ENCODE measurements at regions not wholly inside any gene's neighbourhood (a gene's known extent, or its start where the extent isn't known, plus 50 kb on each side); places are given as distances from the start of the nearest gene placed in this dataset.
"Not testable (repeated sequence)": the region's sequence is repeated elsewhere in the genome, so short reads cannot be mapped to it uniquely, and the experiment has no call there.

DNA sequence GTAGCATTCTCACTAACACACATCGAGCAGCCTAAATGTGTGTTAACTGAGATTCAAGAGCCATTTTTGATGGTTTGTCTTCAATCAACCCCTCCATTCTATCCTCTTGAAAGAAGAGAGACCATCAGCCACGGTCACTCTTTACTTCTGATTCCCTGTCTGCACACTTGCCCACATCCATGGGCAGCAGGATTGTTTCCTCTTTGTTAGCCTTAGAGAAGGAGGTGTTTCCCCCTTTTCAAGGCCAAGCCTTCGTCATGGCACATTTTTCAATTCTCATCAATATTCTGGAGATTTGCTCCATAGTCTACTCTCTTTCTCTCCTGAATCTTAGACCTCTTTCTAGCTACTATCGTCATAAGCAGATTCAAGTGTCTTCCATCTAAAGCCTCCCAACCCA lies 522.4 kb upstream of the NAALADL2 start:
- no peak for ATAC-seq
- DNase-seq = no peak

GRCh38 chr3:174337227-174337626 lies 521.9 kb upstream of the NAALADL2 start:
- DNase-seq = no peak
- no peak for ATAC-seq

- no peak for ATAC-seq
Observed at GRCh38 chr3:174340624-174341587, 518.2 kb upstream of the NAALADL2 start.

DNA sequence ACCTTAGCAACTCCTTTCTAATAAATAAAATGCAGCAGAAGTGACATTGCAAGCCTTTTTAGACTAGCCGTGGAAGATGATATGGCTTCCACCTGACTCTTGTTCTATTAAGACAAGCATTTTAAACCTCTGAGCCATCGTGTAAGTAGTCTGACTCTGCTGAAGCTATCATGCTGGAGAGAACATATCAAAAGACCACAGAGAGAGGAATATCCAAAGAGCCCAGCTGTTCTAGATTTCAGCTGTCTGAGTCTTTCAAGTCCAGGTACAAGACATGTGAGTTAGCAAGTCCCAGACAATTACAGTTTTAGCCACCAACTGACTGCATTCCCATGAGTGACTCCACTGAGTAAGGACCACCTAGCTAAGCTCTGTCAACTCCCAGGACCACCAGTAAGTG lies 517.0 kb upstream of the NAALADL2 start:
- DNase-seq = no peak
- no peak for ATAC-seq

More at GRCh38 chr3:174340624-174341587, 518.2 kb upstream of the NAALADL2 start:
- no peak for DNase-seq

GRCh38 chr3:174342941-174343501 lies 516.1 kb upstream of the NAALADL2 start:
- DNase-seq (no peak), ATAC-seq (no peak)

- ATAC-seq = no peak
- no peak for DNase-seq
Observed at GRCh38 chr3:174346141-174346540, 513.0 kb upstream of the NAALADL2 start.

DNA sequence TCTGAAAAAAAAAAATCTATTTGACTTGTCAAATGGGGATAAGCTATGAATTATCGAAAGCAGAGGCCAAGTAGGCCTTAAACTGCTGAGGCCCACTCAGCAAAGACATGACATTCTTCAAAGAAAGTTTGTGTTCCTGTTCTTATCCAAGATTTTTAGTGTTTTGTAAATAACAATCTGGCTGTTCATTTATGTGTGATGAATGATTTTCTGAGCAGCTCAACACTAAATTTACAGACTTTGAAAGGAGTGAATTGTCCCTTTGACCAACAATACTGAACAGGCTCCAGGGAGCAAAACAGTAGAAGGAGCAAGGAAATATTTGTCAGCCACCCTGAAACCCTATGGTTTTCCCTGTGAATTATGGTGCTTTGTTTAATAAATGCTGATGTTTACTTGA lies 512.6 kb upstream of the NAALADL2 start:
- ATAC-seq (no peak), DNase-seq (no peak)

DNA sequence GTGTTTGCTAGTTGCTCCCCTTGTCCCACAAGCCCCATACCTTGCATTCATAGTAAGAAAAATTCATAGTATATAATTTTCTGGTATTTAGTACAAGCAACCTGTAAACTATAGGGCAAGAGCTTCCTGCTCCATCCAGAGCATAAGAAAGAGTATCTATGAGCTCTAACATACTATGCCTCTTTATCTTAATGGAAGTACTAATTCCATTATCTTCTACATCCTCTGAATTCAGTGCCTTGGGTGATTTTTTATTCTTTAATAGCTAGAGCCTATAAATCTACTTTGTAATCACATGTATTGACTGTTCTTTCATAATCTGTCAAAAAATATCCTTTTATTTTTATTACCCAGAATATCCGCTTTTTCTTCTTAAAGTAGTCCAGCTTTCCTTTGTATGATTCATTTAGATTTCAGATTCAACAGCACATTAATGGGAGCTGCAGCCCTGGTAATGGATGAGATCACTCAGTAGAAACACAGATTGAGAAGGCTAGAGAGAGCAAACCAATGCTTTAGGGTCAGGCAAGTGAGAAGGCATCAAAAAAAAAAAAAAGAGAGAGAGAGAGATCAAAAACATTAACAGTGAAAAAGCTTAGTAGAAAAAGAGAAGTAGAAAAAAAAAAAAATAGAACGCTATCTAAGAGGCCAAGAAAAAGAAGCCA lies 511.5 kb upstream of the NAALADL2 start:
- no peak for ATAC-seq
- no peak for DNase-seq

DNA sequence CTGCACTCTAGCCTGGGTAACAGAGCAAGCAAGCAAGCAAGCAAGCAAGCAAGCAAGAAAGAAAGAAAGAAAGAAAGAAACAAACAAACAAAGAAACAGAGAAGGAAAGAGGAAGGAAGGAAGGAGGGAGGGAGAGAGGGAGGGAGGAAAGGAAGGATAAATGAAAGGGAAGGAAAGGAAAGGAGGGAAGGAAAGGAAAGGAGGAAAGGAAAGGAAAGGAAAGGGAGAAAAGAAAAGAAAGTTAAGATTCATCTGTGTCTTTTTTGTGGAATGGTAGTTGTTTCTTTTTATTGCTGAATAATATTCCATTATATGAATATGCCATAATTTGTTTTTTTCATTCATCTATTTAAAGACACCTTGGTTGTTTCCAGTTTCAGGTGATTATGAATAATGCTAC lies 506.9 kb upstream of the NAALADL2 start:
- ATAC-seq (no peak), DNase-seq (no peak)

DNA sequence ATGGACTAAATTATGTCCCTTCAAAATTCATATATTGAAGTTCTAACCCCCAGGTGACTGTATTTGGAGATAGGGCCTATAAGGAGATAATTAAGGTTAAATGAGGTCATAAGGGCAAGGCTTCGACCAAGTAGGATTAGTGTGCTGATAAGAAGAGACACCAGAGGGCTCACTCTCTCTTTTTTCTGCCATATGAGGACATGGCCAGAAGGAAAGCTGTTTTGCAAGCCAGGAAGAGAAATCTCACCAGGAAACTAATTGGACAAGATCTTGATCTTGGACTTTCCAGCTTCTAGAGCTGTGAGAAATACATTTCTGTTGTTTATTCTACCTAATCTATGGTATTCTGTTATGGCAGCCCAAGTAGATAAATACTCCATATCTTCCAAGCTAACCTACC lies 503.6 kb upstream of the NAALADL2 start:
- DNase-seq (no peak), ATAC-seq (no peak)

DNA sequence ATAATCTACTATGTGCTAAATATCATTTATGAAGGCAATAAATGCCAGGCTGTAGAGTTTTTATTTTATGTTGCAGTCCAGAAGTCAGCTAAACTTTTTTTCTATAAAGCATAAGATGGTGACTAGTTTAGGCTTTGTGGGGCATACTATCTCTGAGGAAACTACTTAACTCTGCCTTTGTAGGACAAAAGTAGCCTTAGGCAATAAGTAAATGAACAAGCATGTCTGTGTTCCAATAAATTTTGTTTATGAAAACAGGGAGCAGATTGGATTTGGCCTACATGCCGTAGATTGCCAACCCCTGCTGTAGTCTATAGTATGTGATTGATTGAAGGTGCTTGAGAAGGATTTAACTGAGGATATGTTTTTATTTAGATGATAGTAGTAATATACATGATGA lies 502.5 kb upstream of the NAALADL2 start:
- DNase-seq = no peak
- no peak for ATAC-seq

DNA sequence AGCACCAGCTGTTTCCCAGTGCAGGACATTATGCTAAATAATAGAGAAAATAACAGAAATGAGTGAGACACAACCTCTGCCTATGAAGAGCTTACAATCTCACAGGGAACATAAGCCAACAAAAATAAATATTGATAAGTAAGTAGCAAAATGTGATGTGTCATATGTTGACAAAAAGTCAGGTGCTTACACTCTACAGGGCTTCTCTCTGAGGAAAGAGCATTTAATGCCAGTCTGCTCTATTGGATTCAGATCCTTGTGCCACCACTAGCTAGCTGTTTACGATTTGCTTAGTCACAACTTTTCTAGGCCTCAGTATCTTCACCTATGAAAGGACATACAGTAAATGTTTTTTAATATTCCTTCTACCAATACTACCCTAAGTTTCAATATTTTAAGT lies 500.9 kb upstream of the NAALADL2 start:
- no peak for ATAC-seq
- DNase-seq = no peak

DNA sequence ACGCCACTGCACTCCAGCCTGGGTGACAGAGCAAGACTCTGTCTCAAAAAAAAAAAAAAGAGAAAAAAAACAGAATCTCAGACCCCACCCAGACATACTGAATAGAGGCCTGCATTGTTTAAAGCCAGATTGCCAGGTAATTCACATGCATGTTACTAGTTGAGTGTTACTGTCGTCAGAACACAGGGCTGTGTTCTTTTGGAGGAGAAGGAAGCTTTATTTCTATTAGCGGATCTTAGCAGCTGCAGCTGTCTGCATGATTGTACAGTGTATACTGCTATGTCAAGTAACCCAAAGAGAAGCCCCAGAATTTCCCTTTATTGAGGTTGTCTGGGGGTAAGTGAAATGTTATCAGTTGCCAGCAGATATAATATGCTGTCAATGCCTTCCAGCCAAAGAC lies 496.6 kb upstream of the NAALADL2 start:
- no peak for ATAC-seq
- DNase-seq = no peak

DNA sequence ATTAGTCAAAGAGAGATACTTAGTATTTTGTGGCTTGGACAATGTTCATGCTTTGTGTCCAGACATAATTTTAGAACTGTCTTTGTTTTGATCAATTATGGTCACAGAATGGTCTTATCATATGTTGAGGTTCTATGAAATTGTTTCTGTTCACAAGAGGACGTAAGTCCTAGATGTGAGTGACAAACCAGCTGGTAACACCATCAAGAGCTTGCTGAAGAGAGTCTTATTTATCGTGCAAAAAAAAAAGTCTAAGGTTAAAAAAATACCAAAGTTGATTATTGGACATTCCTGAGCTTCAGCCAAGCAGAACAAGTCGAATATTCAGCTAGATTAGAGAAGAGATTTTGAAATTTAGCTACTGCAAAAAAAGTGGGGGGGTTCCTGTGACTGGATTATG lies 495.9 kb upstream of the NAALADL2 start:
- ATAC-seq (no peak), DNase-seq (no peak)

DNA sequence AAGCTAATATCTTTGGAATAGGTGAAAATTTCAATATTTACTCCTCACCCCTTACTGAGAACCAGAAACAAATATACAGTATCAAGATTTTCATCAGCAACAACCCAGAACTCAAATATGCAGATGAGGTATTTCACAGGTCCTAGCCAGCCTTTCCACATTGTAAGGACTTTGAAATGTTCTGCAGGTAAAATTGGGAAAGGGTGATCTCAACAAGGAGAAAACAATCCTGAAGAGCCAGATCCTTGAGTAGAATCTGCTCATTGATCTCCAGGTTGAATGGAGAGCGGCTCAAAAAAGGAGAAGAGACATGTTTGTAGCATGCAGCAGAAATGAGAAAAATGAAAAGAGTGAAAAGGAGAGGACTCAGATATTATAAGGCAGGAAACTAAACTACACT lies 493.3 kb upstream of the NAALADL2 start:
- no peak for ATAC-seq
- no peak for DNase-seq

DNA sequence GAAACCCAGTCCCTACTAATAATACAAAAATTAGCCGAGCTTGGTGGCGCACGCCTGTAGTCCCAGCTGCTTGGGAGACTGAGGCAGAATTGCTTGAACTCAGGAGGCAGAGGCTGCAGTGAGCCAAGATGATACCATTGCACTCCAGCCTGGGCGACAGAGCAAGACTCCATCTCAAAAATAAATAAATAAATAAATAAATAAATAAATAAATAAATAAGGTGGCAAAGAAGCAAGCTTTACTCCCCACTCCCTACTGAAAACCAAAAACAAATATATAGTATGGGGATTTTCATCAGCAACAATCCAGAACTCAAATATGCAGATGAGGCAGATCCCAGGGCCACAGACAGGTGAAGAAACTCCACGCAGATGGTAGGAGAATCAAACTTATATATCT lies 492.2 kb upstream of the NAALADL2 start:
- not testable (repeated sequence) for DNase-seq, ATAC-seq

- ATAC-seq = no peak
- DNase-seq = no peak
Observed at GRCh38 chr3:174376346-174376745, 482.8 kb upstream of the NAALADL2 start.

GRCh38 chr3:174377096-174377495 lies 482.0 kb upstream of the NAALADL2 start:
- DNase-seq (no peak), ATAC-seq (no peak)

DNA sequence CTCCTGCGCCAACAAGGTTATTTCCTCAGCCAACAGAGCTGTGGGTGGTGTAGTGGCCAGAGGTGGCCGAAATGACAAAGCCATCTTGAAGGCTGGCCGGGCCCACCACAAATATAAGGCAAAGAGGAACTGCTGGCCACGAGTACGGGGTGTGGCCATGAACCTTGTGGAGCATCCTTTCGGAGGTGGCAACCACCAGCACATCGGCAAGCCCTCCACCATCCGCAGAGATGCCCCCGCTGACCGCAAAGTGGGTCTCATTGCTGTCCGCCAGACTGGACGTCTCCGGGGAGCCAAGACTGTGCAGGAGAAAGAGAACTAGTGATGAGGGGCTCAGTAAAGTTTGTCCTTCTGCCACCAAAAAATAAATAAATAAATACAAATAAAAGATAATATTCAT lies 481.4 kb upstream of the NAALADL2 start:
- ATAC-seq (no peak), DNase-seq (no peak)

DNA sequence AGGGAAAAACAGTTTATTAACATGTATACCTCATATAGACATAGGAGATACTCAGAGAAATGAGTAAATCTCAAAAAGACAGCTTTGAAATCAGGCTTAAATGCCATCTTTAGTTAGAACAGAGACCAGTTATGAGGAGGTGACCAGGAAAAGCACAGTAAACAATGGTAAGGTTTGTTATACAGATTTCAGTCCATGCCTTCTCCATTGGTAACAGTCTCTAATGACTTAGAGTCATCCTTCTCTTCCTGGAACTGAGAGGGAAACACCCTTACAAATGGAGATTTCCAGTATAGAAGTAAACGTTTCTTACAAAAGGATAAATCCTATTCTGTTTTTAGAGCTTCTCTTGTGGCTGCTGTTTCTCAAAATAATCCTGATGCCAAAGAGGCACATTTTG lies 476.3 kb upstream of the NAALADL2 start:
- no peak for DNase-seq
- no peak for ATAC-seq

GRCh38 chr3:174387736-174388135 lies 471.4 kb upstream of the NAALADL2 start:
- ATAC-seq = no peak
- DNase-seq = no peak

- no peak for DNase-seq
- ATAC-seq = no peak
Observed at GRCh38 chr3:174397848-174398247, 461.3 kb upstream of the NAALADL2 start.

GRCh38 chr3:174398761-174399160 lies 460.4 kb upstream of the NAALADL2 start:
- DNase-seq (no peak), ATAC-seq (no peak)
